ENCODE measurements at regions not wholly inside any gene's neighbourhood (a gene's known extent, or its start where the extent isn't known, plus 50 kb on each side); places are given as distances from the start of the nearest gene placed in this dataset.
A peak's percentile ranks its signal among the peaks of the same experiment; 100 is the strongest.
"Not testable (repeated sequence)": the region's sequence is repeated elsewhere in the genome, so short reads cannot be mapped to it uniquely, and the experiment has no call there.

GRCh38 chr6:91082311-91082832, 495.5 kb upstream of the MAP3K7 start:
- peak; percentile 33 for DNase-seq

GRCh38 chr6:91081452-91082067, 494.7 kb upstream of the MAP3K7 start:
- peak; percentile 51 for DNase-seq

- no peak for DNase-seq
Observed at GRCh38 chr6:91080871-91081270, 494.0 kb upstream of the MAP3K7 start.

- DNase-seq = no peak
Observed at GRCh38 chr6:91079969-91080368, 493.1 kb upstream of the MAP3K7 start.

GRCh38 chr6:91075244-91075976, 488.5 kb upstream of the MAP3K7 start:
- no peak for DNase-seq

- no peak for DNase-seq
Observed at GRCh38 chr6:91063362-91063761, 476.5 kb upstream of the MAP3K7 start.

GRCh38 chr6:91057689-91058088, 470.8 kb upstream of the MAP3K7 start:
- DNase-seq = no peak

- no peak for DNase-seq
Observed at GRCh38 chr6:91055959-91056358, 469.1 kb upstream of the MAP3K7 start.

- not testable (repeated sequence) for DNase-seq
Observed at GRCh38 chr6:91052473-91053450, 465.9 kb upstream of the MAP3K7 start.

- peak; percentile 25 for DNase-seq
Observed at GRCh38 chr6:91045161-91045560, 458.3 kb upstream of the MAP3K7 start.

- no peak for DNase-seq
Observed at GRCh38 chr6:91043751-91044150, 456.9 kb upstream of the MAP3K7 start.

- DNase-seq = peak; percentile 76
Observed at GRCh38 chr6:91042656-91043055, 455.8 kb upstream of the MAP3K7 start.

- DNase-seq = no peak
Observed at GRCh38 chr6:91033964-91034363, 447.1 kb upstream of the MAP3K7 start.

GRCh38 chr6:91031581-91031980, 444.7 kb upstream of the MAP3K7 start:
- DNase-seq = no peak

- no peak for DNase-seq
Observed at GRCh38 chr6:91029211-91029610, 442.3 kb upstream of the MAP3K7 start.

GRCh38 chr6:91023529-91023928, 436.7 kb upstream of the MAP3K7 start:
- no peak for DNase-seq

- DNase-seq = no peak
Observed at GRCh38 chr6:91020744-91021143, 433.9 kb upstream of the MAP3K7 start.

GRCh38 chr6:91018586-91018985, 431.7 kb upstream of the MAP3K7 start:
- DNase-seq = no peak

- no peak for DNase-seq
Observed at GRCh38 chr6:91013511-91013910, 426.6 kb upstream of the MAP3K7 start.

GRCh38 chr6:90997076-90997475, 410.2 kb upstream of the MAP3K7 start:
- no peak for DNase-seq

GRCh38 chr6:90993770-90994169, 406.9 kb upstream of the MAP3K7 start:
- no peak for DNase-seq

- DNase-seq = no peak
Observed at GRCh38 chr6:90989763-90990162, 402.9 kb upstream of the MAP3K7 start.

- no peak for DNase-seq
Observed at GRCh38 chr6:90984066-90984465, 397.2 kb upstream of the MAP3K7 start.
